Endodermal cell (in vitro differentiated cells): ENCODE measurements at regions not wholly inside any gene's neighbourhood (a gene's known extent, or its start where the extent isn't known, plus 50 kb on each side); places are given as distances from the start of the nearest gene placed in this dataset.

Experiments
- DNase-seq: peaks from one replicate; pipeline ENCODE4 v3.0.0-alpha.2; 2017
- H3K27ac ChIP-seq: 2 replicates; pipeline ENCODE4 v1.5.1; 2013; ENCODE audit warnings: mild to moderate bottlenecking, low read depth, low read length, moderate library complexity
- H3K27me3 ChIP-seq: 2 replicates; pipeline ENCODE4 v1.6.1; 2013; ENCODE audit warnings: mild to moderate bottlenecking, low read length, moderate library complexity; ENCODE audit not compliant: insufficient read depth, control insufficient read depth, poor library complexity, severe bottlenecking
- H3K36me3 ChIP-seq: 2 replicates; pipeline ENCODE4 v1.7.0; 2013; ENCODE audit warnings: mild to moderate bottlenecking, low read length, moderate library complexity; ENCODE audit not compliant: control insufficient read depth, insufficient read depth
- H3K4me1 ChIP-seq: one replicate; pipeline ENCODE4 v1.7.0; 2013; ENCODE audit warnings: low read length; ENCODE audit not compliant: control insufficient read depth, insufficient read depth
- H3K4me3 ChIP-seq: 2 replicates; pipeline ENCODE4 v1.5.1; 2013; ENCODE audit warnings: mild to moderate bottlenecking, low read length, moderate library complexity
- H3K9ac ChIP-seq: 2 replicates; pipeline ENCODE4 v1.6.1; 2013; ENCODE audit warnings: mild to moderate bottlenecking, low read length, moderate library complexity; ENCODE audit not compliant: poor library complexity, severe bottlenecking; ENCODE audit errors: extremely low read depth
- H3K9me3 ChIP-seq: 2 replicates; pipeline ENCODE4 v1.6.1; 2013; ENCODE audit warnings: mild to moderate bottlenecking, low read length, moderate library complexity; ENCODE audit not compliant: control insufficient read depth
- H3K27ac Mint-ChIP-seq: 2 replicates; pipeline ENCODE4 v1.8.0; 2020; ENCODE audit warnings: mixed read lengths
- H3K27me3 Mint-ChIP-seq: 2 replicates; pipeline ENCODE4 v1.8.0; 2021; ENCODE audit warnings: mild to moderate bottlenecking, mixed read lengths; ENCODE audit not compliant: insufficient read depth
- H3K36me3 Mint-ChIP-seq: 2 replicates; pipeline ENCODE4 v1.8.0; 2020; ENCODE audit warnings: low read depth, mixed read lengths
- H3K4me1 Mint-ChIP-seq: 2 replicates; pipeline ENCODE4 v1.8.0; 2020; ENCODE audit warnings: mixed read lengths
- H3K4me3 Mint-ChIP-seq: 2 replicates; pipeline ENCODE4 v1.8.0; 2020; ENCODE audit warnings: mild to moderate bottlenecking, moderate library complexity, mixed read lengths
- H3K9me3 Mint-ChIP-seq: 2 replicates; pipeline ENCODE4 v1.8.0; 2020; ENCODE audit warnings: mild to moderate bottlenecking, mixed read lengths
- CTCF ChIP-seq: fragments of 200-600 bp; sonication (generic); conservative IDR thresholded peaks from 2 replicates; pipeline ENCODE4 v1.5.0; 2021; ENCODE audit warnings: antibody characterized with exemption, mild to moderate bottlenecking
- WGBS, 2 experiments: methylation state at CpG; one replicate each; pipeline versions ENCODE4 v1.1.5 to v1.1.7; 2013; ENCODE audit warnings: missing lambda C conversion rate in 2 of 2, mixed read lengths in 1 of 2; ENCODE audit not compliant: insufficient coverage in 1 of 2, insufficient read length in 1 of 2; 5-methylcytosine and 5-hydroxymethylcytosine counted together

- H3K27ac Mint-ChIP-seq, result no peak overlapping the region
- H3K4me3 Mint-ChIP-seq, result no peak overlapping the region
- Histone ChIP-seq H3K4me3 (no peak overlapping the region), H3K9me3 (no peaks in the 10 kb centered on the region), H3K27ac (no peak overlapping the region), H3K36me3 (no peaks in the 10 kb centered on the region), H3K27me3 (no peaks in the 10 kb centered on the region), H3K9ac (no peak overlapping the region), H3K4me1 (peaks cover 4% of the 10 kb centered on the region)
- H3K4me1 Mint-ChIP-seq, result peaks cover 14% of the 10 kb centered on the region
- no peaks in the 10 kb centered on the region for H3K27me3 Mint-ChIP-seq
- no peaks in the 10 kb centered on the region for H3K36me3 Mint-ChIP-seq
- no peak for DNase-seq
- no peak for TF ChIP-seq CTCF
- no peaks in the 10 kb centered on the region for H3K9me3 Mint-ChIP-seq
Observed at GRCh38 chr10:80968903-80969302, 431.2 kb downstream of the SH2D4B start.

GRCh38 chr10:80971461-80971860, 433.8 kb downstream of the SH2D4B start:
- Mint-ChIP-seq H3K27me3 (no peaks in the 10 kb centered on the region), H3K27ac (no peak overlapping the region), H3K4me3 (no peak overlapping the region), H3K9me3 (no peaks in the 10 kb centered on the region), H3K4me1 (peaks cover 2% of the 10 kb centered on the region), H3K36me3 (no peaks in the 10 kb centered on the region)
- H3K27me3 ChIP-seq, result no peaks in the 10 kb centered on the region
- 100% methylated on average over 1 of the region's 1 CpG; no CpG with 5 or more reads in 1 of the 2 experiments for WGBS, 2 experiments
- H3K4me3 ChIP-seq, result no peak overlapping the region
- no peak for DNase-seq
- TF ChIP-seq CTCF, result no peak
- no peaks in the 10 kb centered on the region for H3K36me3 ChIP-seq
- no peak overlapping the region for H3K27ac ChIP-seq
- H3K4me1 ChIP-seq, result no peaks in the 10 kb centered on the region
- H3K9me3 ChIP-seq, result no peaks in the 10 kb centered on the region
- no peak overlapping the region for H3K9ac ChIP-seq

- no peak overlapping the region for H3K4me3 Mint-ChIP-seq
- no peaks in the 10 kb centered on the region for H3K4me1 Mint-ChIP-seq
- Histone ChIP-seq H3K9ac (no peak overlapping the region), H3K9me3 (no peaks in the 10 kb centered on the region), H3K27me3 (no peaks in the 10 kb centered on the region), H3K27ac (no peak overlapping the region), H3K4me1 (no peaks in the 10 kb centered on the region), H3K4me3 (no peak overlapping the region), H3K36me3 (no peaks in the 10 kb centered on the region)
- 95 to 100% methylated on average over 1 to 4 of the region's 5 CpGs for WGBS, 2 experiments
- H3K27me3 Mint-ChIP-seq, result no peaks in the 10 kb centered on the region
- H3K27ac Mint-ChIP-seq, result no peak overlapping the region
- no peak for TF ChIP-seq CTCF
- no peaks in the 10 kb centered on the region for H3K9me3 Mint-ChIP-seq
- DNase-seq, result no peak
- H3K36me3 Mint-ChIP-seq, result no peaks in the 10 kb centered on the region
Observed at GRCh38 chr10:80976658-80977057, 439.0 kb downstream of the SH2D4B start.
